Liver (tissue), 3 donors: ENCODE measurements at regions not wholly inside any gene's neighbourhood (a gene's known extent, or its start where the extent isn't known, plus 50 kb on each side); places are given as distances from the start of the nearest gene placed in this dataset.

Experiments
- EGR1 ChIP-seq, 2 donors: IDR thresholded peaks; 2 replicates each; pipeline ENCODE4 v1.6.1; 2016 to 2018; ENCODE audit warnings: antibody characterized with exemption in 2 of 2, low read depth in 2 of 2
- FOXA1 ChIP-seq: IDR thresholded peaks from 2 replicates; pipeline ENCODE4 v1.6.1; 2016; ENCODE audit warnings: antibody characterized with exemption
- RAD21 ChIP-seq, 2 donors: IDR thresholded peaks; 2 replicates each; pipeline ENCODE4 v1.6.1; 2016; ENCODE audit warnings: antibody characterized with exemption in 2 of 2, mild to moderate bottlenecking in 2 of 2
- REST ChIP-seq: IDR thresholded peaks from 2 replicates; pipeline ENCODE4 v1.6.1; 2016; ENCODE audit warnings: antibody characterized with exemption, mild to moderate bottlenecking
- SP1 ChIP-seq: IDR thresholded peaks from 2 replicates; pipeline ENCODE4 v1.6.1; 2018; ENCODE audit warnings: antibody characterized with exemption, mild to moderate bottlenecking
- TAF1 ChIP-seq: conservative IDR thresholded peaks from 2 replicates; pipeline ENCODE4 v1.6.1; 2016; ENCODE audit warnings: antibody characterized with exemption, mild to moderate bottlenecking
- YY1 ChIP-seq: IDR thresholded peaks from 2 replicates; pipeline ENCODE4 v1.6.1; 2016; ENCODE audit warnings: antibody characterized with exemption, mild to moderate bottlenecking
- TF ChIP-seq, protein P1 (sequence below): fragments of 150-350 bp; IDR thresholded peaks from 2 replicates; pipeline ENCODE4 v1.5.1; 2017; ENCODE audit warnings: improper control_type of control experiment, low read depth, low read length; ENCODE audit not compliant: missing input control
- donor health status: healthy.
- donor health status: healthy.

GRCh38 chr4:149166876-149167275 lies 648.8 kb downstream of the IQCM start:
- TF ChIP-seq, protein P1, sequence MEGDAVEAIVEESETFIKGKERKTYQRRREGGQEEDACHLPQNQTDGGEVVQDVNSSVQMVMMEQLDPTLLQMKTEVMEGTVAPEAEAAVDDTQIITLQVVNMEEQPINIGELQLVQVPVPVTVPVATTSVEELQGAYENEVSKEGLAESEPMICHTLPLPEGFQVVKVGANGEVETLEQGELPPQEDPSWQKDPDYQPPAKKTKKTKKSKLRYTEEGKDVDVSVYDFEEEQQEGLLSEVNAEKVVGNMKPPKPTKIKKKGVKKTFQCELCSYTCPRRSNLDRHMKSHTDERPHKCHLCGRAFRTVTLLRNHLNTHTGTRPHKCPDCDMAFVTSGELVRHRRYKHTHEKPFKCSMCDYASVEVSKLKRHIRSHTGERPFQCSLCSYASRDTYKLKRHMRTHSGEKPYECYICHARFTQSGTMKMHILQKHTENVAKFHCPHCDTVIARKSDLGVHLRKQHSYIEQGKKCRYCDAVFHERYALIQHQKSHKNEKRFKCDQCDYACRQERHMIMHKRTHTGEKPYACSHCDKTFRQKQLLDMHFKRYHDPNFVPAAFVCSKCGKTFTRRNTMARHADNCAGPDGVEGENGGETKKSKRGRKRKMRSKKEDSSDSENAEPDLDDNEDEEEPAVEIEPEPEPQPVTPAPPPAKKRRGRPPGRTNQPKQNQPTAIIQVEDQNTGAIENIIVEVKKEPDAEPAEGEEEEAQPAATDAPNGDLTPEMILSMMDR: no peak
- TF ChIP-seq FOXA1 (no peak), YY1 (no peak), REST (no peak), RAD21 (IDR thresholded peaks at IDR 0.05) (no peak), SP1 (no peak), TAF1 (no peak), EGR1 (IDR thresholded peaks at IDR 0.05; ENCODE audit: low read depth in 2 of 2) (no peak)
